ENCODE measurements at regions not wholly inside any gene's neighbourhood (a gene's known extent, or its start where the extent isn't known, plus 50 kb on each side); places are given as distances from the start of the nearest gene placed in this dataset.
A peak's percentile ranks its signal among the peaks of the same experiment; 100 is the strongest.
"Not testable (repeated sequence)": the region's sequence is repeated elsewhere in the genome, so short reads cannot be mapped to it uniquely, and the experiment has no call there.

DNA sequence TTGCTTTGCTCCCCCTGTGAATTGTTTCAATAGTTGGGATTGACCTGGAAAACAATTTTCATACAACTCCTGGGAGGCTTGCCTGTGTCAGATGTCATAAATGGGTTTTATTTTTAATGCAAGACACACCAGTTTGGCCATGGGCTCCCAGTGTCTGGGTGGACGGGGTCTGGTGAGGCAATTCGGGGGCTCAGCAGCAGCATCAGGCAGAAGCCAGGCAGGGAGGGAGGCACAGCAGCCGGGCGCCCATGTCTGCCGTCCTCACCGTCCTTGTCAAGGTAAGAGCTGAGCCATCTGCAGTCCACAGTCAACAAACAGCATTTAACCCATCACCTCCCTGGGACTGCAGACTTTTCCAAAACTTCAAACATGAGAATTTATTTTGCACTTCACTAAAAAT lies 150.6 kb downstream of the NPIPB11 start:
- not testable (repeated sequence) for DNase-seq

DNA sequence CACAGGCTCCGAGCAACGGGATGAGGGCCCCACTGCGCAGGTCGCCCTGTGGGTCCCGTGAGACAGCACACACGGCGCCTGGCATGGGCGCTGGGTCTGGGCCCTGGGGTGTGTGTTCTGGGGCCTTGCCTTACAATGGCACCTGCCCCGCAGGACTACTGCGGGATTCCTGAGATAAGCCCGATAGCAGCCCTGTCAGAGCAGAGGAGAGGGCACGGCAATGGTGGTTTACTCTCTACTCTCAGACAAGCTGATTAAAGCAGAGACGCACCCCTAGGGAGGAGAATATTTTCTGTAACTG lies 151.1 kb downstream of the NPIPB11 start:
- not testable (repeated sequence) for DNase-seq

DNA sequence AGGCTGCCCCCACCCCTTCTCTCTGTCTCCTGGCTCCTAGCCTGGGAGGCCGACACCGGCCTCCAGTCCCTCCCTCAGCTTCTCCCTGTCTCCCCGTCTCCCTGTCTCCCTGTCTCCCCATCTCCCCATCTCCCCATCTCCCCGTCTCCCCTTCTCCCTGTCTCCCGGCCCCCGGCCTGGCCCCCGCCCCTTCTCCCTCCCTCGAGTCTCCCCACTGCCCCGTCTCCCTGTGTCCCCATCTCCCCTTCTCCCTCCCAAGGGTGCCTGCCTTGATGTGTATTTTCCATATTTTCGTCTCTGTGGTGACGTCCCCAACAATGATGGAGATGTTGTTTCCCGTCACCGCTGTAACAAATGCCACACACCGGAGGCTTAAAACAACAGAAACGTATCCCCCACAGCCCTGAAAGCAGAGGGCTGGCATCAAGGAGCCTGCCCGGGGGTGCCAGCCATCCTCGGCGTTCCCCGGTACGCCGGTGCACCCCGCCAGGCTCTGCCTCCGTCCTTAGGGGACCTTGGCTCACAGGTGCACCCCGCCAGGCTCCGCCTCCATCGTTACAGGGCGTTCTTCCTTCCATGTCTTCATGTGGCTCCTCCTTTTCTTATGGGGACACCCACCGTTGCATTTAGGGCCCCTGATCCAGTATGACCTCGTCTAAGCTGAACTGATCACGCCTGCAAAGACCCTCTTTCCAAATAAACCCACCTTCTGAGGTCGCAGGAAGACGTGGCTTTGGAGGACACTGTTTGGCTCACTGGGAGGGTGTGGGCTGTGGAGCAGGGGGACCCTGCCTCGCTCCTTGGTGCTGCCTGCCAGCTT lies 151.6 kb downstream of the NPIPB11 start:
- DNase-seq = no peak

DNA sequence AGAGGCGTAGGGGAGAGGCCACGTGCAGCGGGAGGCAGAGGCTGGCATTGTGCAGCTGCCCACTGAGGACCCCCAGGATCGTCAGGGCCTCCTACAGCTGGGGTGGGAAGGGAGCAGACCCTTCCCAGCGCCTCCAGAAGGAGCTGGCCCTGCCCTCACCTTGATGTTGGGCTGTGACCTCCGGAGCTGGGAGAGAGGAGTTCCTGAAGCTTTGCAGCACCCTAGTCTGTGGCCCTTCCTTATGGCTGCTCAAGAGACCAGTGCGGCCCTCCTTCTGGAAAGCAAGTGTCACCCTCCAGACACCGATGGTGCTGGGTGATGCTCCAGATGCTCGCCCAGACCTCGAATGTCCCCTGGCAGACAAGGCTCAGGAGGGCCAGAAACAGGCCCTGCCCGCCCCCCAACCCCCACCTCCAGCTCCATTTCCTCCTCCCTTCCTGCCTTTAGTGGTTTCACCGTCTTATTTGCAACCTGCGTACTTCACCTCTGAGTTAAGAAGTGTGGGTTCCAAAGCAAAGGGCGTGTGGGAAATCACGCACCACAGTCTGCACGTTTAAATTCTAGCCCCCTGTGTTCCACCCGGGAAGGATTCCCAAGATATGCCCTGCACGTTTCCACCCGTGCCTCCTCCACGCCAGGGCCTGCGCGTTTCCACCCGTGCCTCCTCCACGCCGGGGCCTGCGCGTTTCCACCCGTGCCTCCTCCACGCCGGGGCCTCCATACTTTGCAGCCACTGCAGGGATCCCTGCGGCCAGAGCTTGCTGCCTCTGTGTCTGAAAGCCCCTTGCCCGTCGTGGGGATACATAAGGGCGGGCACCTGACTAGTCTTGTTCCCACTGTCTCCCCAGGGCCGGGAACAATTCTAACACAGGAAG lies 152.6 kb downstream of the NPIPB11 start:
- not testable (repeated sequence) for DNase-seq

DNA sequence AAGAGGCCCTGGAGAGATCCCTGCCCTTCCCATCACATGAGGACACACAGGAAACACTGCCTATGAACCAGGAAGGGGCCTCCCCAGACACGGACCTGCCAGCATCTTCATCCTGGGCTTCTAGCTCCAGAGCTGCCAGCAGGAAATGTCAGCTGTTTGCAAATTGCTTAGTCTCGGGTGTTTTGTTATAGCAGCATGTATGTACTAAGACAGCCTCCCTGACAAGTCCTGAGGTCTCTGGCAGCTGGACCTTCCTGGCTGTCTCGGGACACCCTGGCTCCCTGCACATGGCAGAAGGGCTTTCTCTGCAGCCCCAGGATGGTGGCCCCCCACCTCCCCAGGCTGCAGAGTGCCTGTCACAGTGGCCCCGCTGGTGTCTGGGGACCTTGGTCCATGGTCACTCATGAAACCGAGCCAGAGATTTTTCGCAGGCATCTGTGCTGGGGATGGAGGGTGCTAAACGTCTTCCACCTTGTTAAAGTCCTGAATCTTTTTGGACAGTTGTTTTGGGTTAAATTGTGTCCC lies 153.4 kb downstream of the NPIPB11 start:
- not testable (repeated sequence) for DNase-seq

DNA sequence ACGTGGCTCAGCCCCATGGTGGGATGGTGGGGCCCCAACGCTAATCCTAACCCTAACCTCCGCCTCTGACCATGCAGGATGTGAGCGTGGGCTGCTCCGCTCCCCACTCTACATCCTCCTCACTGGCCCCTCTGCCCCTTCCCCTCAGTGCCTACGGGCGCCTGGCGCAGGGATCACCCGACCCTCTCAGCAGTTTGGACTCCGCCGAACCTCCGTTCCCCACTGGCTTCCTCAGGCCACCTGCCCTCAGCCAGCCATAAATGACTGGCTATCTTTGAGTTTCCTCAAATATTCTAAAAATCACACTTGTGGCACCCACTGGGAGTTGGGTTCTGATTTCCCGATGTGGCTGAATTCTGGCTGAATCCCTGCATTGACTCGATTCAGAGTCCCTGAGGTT lies 154.2 kb downstream of the NPIPB11 start:
- not testable (repeated sequence) for DNase-seq

DNA sequence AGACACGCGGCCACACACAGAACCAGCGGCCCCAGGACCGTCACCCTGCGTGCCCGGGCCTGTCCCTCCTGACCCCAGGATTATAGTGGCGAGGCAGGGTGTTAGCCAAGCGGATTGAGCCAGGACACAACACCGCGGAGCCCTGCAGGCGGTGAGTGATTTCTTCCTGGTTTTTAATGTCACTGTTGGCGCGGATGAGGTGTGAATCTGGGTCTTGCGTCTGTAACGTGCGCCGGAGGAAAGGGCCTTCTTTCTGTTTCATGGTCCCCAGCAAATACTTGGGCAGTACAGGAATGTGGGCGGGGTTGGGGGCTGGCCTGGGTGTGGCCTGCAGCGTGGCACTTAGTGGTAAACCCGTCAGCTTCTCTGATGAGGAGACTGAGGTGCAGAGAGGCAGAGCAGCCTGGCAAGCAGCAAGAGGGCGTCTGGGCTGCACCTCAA lies 154.9 kb downstream of the NPIPB11 start:
- not testable (repeated sequence) for DNase-seq

DNA sequence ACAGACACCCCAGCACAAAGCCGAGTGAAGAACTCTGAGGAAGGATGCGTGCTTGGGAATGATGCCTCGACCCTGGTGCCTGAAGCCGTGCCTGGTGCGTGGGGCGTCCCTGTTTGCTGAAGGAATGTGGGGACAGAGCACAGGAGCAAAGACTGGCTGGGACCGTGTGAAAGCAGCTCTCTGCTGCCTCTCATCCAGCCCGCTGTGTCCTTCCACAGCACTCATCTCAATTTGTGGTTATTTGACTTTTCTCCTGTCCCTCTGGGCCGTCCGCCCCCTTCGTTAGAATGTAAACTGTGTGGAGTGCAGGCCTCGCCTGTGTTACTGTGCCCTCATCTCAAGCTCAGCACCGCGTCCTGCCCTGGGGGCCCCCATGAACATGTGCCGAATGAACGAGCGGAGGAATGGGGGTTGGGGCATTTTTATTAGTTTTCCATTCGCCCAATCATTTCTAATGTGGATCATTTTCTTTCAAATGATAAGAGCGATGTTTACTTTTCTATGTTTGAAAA lies 155.5 kb downstream of the NPIPB11 start:
- not testable (repeated sequence) for DNase-seq

DNA sequence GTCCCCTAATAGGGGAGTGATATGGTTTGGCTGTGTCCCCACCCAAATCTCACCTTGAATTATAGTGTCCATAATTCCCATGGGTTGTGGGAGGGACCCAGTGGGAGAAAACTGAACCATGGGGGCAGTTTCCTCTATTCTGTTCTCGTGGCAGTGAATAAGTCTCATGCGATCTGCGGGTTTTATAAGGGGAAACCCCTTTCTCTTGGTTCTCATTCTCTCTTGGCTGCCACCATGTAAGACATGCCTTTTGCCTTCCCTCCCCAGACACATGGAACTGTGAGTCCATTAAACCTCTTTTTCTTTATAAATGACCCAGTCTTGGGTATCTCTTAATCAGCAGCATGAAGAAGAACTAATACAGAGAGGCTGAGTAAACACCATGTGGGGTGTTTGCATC lies 156.0 kb downstream of the NPIPB11 start:
- not testable (repeated sequence) for DNase-seq

DNA sequence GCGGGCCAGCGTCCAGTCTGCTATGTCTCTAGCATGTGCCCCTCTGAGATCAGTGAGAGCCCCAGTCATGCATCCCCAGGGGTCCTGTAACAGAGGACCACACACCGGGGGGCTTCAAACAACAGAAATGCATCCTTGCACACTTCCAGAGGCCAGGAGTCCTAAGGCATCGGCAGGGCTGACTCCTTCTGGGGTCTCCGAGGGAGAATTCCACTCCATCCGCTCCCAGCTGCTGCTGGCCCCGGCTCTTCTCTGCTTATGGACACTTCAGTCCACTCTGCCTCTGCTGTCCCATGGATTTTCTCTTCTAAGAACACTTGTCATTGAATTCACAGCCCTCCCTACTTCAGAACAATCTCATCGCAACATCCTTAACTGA lies 157.6 kb downstream of the NPIPB11 start:
- not testable (repeated sequence) for DNase-seq

DNA sequence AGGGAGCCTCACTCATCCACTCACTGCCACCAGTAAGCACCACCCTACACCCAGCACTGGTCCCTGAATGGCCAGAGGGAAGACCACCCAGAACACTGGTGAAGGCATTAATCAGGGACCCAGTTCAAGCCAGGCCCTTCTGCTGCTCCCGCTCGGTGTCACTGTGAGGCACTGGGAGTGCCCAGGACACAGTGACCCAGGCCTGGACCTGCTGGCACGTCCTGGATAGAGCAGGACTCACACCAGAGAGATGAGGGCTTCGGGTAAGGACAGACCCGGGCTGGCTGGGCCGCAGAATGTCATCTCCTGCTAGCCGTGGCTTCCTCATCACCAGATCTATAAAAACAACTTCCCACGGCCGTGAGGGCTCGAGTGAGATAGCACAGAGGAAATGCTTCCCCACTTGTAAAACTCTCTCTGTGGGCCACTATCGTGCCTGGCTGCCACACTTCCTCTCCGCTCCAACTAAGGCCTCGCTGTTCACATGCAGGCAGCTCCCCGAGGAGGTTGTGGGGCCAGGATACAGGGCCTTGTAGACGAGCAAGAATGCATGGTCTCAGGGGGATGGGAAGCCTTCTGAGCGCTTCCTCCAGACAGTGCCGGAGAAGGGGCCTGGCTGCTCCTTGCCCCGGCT lies 158.1 kb downstream of the NPIPB11 start:
- DNase-seq = peak; percentile 53

DNA sequence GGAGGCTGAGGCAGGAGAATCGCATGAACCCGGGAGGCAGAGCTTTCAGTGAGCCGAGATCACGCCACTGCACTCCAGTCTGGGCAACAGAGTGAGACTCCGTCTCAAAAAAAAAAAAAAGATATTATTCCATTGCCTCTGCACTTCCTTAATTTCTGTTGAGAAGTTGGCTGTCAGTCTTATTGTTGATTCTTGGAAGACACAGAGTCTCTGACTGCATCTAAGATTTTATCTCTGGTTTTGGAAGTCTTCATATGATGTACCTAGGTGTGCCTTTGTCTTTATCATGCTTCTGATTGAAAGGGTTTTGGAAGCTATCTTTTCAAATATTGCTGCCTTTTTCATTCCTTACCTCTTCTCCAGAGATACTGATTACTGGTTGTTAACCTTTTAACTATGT lies 160.4 kb downstream of the NPIPB11 start:
- DNase-seq = not testable (repeated sequence)

DNA sequence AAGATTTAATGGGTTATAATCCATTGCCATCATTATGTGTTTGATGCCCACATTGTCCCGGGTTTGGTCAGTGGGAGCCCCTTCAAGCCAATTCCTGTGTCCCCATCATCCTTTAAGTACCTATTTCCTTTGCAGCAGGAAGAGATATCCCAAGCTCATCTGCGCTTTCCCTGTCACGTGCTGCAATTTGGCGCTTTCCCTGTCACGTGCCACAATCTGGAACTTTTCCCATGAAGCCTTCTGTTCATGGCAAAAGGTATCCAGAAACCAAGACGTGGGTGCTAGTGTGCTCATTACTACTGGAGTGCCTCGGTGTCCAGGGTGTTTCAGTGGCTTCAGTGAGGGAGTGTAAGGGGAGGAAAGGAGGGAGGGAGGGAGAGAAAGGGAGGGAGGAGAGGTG lies 168.5 kb downstream of the NPIPB11 start:
- DNase-seq = no peak

DNA sequence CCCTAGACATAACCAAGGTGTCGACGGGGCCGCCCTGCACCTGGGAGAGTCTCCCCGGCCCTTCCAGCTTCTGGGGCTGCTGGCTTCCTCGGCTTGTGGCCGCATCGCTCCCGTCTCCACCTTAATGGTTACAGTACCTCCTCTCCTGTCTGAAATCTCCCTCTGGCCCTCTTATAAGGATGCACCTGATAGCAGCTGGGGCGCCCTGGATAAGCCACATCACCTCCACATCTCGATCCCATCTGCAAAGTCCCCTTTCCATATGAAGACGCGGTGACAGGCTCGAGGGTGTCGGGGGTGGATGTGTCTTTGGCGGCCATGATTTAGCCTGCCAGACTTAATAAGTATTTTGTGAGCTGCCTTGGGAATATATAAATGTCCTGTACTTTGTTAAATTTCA lies 169.0 kb downstream of the NPIPB11 start:
- not testable (repeated sequence) for DNase-seq

DNA sequence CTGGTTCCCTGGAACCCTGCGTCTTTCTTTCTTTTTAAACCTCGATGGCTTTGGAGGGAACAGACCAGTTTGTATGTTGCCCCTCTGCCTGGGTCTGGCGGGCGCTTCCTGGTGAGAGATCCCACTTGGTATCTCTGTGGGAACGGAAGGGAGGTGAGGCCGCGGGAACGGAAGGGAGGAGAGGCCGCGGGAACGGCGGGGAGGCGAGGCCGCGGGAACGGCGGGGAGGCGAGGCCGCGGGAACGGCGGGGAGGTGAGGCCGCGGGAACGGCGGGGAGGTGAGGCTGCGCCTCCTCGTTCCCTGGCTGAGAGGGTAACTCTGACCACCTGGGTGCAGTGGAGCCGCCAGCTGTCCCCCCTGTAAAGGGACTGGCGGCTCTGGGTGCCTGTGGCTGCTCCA lies 169.5 kb downstream of the NPIPB11 start:
- DNase-seq = not testable (repeated sequence)

DNA sequence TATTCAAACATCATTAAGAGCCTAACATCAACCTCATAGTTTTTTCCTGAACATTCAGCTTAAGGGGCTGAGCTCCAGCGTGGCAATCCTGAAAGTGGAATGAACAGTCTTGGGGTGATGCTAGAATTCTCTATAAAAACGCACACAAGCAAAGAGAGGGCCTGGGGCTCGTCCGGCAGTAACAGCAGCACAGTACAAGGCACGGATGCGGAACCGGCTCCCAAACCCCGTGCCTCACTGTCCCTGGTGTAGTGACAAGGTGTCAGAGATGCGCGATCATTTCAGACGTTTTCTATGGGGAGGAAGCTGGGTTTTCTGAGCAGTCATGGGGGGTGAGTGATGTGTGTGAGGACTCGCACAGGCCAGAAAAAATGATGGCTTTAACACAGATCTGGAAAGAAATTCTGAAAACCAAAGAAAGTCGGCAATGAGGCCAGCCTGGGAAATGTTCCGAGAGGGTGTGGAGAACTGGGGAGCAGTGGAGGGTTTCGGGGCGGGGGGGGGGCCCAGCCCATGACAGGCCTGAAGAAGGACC lies 170.6 kb downstream of the NPIPB11 start:
- not testable (repeated sequence) for DNase-seq

DNA sequence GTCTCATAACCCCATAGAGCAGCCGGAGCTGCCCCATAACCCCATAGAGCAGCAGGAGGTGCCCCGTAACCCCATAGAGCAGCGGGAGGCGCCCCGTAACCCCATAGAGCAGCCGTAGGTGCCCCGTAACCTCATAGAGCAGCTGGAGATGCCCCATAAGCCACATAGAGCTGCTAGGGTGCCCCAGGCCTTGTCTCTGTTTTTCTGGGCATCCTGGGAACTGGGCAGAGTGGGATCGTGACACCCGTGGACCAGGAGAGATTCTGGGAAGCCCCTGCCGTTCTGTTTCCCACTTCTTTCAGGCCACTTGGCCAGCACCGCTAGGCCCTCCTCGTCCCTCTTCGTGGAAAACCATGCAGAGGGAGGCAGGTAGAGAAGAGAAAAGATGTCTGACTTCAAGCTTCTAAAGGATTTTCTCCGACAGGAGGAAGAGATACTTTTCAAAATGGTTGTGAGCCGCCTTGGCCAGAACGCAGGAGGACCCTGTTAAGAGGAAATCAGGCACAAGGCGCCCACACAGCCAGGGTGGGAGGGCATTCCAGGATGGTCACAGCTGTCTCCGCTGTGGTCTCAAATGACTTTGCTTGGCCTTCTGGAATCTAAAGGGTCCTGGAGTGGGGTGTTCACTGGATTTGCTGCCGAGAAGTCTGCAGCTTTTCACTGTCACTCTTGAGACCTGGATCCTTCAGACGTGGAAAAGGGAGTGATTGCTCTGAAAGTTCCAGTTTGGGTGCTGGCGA lies 171.8 kb downstream of the NPIPB11 start:
- DNase-seq = not testable (repeated sequence)

DNA sequence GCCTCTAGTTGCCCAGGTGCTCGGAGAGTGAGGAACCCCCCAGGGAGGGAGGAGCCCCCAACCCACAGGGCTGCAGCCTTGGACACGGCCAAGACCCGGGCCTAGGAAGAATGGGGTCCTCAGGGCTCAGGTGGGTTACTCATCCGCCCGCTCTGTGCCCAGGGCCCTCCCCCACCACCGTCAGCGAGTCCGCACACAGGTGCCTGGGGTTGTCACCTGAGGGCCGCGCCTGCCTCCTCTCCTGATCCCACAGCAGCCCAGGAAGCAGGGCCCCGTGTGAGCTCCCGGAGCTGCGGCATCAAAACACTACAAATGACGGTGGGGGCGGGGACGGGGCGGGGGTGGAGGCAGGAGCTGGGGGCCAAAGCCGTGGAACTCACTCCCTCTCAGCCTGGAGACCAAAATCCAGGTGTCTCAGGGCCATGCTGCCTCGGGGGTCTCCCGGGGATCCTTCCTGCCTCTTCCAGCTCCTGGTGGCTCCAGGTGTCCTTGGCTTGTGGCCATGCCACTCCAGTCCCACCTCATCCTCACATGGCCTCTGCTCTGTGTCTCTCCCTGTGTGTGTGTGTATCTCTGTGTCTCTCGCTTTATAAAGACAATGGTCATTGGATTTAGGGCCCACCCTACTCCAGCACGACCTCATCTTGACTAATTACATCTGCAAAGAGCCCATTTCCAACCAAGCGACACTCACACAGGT lies 172.7 kb downstream of the NPIPB11 start:
- not testable (repeated sequence) for DNase-seq

DNA sequence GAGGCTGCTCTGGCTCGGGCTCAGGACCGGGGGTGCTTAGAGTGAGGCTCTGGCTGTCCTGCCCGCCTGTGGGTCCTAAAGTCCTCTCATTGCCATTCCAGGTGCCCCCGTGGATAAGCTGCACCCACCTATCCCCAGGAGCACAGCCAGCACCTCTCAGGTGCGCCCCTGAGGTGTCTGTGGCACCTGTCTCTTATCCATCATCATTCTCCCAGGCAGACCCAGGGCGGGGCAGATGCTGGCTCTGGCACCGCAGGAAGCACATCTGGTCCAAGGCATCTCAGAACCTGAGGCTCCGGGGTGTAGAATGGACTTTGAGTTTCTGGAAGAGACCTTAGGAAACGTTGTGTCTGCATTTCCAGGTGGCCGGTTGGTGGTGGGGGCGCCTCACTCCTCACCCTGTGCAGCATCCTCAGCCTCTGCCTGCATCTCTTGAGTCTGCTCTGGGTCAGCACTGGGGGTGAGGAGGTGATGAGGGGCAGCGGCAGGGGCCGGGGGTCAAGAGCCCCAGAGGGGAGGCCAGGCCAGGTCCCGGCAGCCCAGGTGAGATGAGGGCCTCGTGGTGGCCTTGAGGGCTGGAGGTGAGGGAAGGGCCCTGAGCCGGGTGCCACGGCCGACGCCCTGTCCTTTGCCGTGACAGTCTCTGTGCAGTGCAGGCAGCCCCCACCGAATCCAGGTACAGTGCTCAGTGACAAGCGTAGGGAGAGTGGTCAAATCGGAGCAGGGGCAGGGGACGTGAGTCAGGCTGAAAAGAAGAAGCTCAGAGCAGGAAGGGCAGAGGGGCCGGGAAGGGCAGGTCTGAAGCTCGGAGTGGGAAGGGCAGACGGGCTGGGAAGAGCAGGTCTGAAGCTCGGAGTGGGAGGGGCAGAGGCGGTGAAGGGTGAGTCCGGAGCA lies 173.5 kb downstream of the NPIPB11 start:
- DNase-seq = no peak

DNA sequence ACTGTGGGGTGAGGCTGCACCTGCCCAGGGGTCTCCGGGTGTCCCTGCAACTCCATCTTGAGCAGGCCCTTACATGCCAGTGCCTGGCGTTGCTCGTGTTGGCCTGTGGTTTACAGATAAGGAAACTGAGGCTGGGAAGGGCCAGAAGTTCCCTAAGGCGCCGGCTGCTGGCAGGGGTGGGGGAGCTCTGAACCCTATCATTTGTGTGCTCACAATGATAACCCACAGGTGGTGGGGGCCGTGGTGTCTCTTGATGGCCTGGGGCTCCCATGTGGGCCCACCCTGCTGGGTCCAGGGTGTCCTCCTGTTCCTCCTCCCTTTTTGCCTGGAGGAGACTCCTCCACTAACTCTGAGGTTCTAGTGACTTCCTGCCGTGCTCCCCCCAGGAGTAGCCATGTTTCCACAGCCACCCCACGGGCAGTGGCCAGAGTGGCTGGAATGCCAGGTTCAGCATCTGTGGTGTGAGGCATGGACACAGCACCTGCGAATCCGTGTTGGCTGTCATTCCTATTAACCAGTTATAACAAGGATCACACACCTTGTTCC lies 174.3 kb downstream of the NPIPB11 start:
- not testable (repeated sequence) for DNase-seq

Data from MV-4-11 (cell line).